Upper lobe of left lung (tissue), 4 donors: ENCODE measurements at regions not wholly inside any gene's neighbourhood (a gene's known extent, or its start where the extent isn't known, plus 50 kb on each side); places are given as distances from the start of the nearest gene placed in this dataset.

Experiments
- POLR2AphosphoS5 ChIP-seq, 2 donors: sonication (generic); formaldehyde crosslinking; IDR thresholded peaks; one replicate each; pipeline ENCODE4 v1.5.1; 2017; ENCODE audit warnings: antibody characterized with exemption in 2 of 2
- TF ChIP-seq, protein P1 (sequence below), 6 experiments: fragments of 450-650 bp in 4 of 6; fragments of 200-600 bp in 2 of 6; sonication (generic) in 2 of 6; IDR thresholded peaks; one replicate each; pipeline ENCODE4 v1.5.1; 2016 to 2019; ENCODE audit warnings: antibody characterized with exemption in 6 of 6

DNA sequence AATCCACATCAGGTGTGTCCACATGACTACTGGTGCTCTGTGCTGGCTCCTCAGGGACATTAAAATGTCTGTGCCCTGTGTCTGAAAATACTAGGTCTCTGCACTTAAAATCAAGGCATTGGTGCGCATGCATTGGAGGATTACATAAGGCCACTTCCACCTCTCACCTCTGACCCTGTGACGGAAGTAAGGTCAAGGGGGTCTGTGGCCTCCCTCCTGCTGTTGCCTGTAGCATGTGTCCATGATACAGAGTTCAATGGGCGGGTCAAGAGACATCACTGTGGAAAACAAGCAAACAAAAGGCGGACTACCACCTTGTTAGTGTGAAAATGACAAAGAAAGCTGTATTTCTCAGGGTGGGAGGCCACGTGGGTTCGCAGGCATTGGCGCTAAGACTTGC lies 208.6 kb upstream of the PWP1 start:
- TF ChIP-seq, protein P1, sequence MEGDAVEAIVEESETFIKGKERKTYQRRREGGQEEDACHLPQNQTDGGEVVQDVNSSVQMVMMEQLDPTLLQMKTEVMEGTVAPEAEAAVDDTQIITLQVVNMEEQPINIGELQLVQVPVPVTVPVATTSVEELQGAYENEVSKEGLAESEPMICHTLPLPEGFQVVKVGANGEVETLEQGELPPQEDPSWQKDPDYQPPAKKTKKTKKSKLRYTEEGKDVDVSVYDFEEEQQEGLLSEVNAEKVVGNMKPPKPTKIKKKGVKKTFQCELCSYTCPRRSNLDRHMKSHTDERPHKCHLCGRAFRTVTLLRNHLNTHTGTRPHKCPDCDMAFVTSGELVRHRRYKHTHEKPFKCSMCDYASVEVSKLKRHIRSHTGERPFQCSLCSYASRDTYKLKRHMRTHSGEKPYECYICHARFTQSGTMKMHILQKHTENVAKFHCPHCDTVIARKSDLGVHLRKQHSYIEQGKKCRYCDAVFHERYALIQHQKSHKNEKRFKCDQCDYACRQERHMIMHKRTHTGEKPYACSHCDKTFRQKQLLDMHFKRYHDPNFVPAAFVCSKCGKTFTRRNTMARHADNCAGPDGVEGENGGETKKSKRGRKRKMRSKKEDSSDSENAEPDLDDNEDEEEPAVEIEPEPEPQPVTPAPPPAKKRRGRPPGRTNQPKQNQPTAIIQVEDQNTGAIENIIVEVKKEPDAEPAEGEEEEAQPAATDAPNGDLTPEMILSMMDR (IDR thresholded peaks at IDR 0.05) = no peak
- TF ChIP-seq POLR2AphosphoS5 (IDR thresholded peaks at IDR 0.05) = no peak
